B cell (primary cell): ENCODE measurements at regions not wholly inside any gene's neighbourhood (a gene's known extent, or its start where the extent isn't known, plus 50 kb on each side); places are given as distances from the start of the nearest gene placed in this dataset.

ENCODE experiments used
- EZH2 ChIP-seq: IDR thresholded peaks from 2 replicates; pipeline ENCODE4 v1.6.1; 2012; ENCODE audit warnings: borderline replicate concordance, low read depth, mild to moderate bottlenecking, moderate library complexity, low read length; ENCODE audit not compliant: insufficient read depth, poor library complexity, severe bottlenecking
- TF ChIP-seq, protein P1 (sequence below): fragments of 200-600 bp; IDR thresholded peaks from one replicate; pipeline ENCODE4 v1.8.0; 2022; ENCODE audit warnings: antibody characterized with exemption, mild to moderate bottlenecking

DNA sequence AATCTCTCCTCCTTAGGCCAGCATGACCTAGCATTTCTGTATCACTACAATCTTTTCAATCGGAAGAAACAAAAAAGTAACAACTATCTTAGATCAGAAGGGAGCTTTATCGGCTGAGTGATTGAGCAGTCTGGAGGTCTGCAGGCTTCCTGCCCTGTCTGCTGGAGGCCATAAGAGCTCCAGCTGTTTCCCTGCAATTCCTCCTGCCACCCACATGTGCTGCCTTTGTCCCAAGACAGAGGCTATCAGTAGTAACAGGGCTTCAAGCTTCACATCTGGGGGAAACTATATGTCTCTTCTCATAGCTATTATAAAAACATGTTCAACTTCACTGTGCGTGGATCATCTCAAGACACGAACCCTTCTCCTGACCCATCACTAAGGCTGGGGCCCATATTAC, 70.1 kb upstream of the VWC2 start:
- TF ChIP-seq, protein P1, sequence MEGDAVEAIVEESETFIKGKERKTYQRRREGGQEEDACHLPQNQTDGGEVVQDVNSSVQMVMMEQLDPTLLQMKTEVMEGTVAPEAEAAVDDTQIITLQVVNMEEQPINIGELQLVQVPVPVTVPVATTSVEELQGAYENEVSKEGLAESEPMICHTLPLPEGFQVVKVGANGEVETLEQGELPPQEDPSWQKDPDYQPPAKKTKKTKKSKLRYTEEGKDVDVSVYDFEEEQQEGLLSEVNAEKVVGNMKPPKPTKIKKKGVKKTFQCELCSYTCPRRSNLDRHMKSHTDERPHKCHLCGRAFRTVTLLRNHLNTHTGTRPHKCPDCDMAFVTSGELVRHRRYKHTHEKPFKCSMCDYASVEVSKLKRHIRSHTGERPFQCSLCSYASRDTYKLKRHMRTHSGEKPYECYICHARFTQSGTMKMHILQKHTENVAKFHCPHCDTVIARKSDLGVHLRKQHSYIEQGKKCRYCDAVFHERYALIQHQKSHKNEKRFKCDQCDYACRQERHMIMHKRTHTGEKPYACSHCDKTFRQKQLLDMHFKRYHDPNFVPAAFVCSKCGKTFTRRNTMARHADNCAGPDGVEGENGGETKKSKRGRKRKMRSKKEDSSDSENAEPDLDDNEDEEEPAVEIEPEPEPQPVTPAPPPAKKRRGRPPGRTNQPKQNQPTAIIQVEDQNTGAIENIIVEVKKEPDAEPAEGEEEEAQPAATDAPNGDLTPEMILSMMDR: no peak
- TF ChIP-seq EZH2: no peak
